Erythroblast (primary cell): ENCODE measurements at regions not wholly inside any gene's neighbourhood (a gene's known extent, or its start where the extent isn't known, plus 50 kb on each side); places are given as distances from the start of the nearest gene placed in this dataset.

Experiments
- GATA1 ChIP-seq: IDR thresholded peaks from 2 replicates; pipeline ENCODE4 v1.6.1; 2011; ENCODE audit warnings: low read depth, mild to moderate bottlenecking, control low read depth, low read length, moderate library complexity
- POLR2A ChIP-seq: IDR thresholded peaks from 2 replicates; pipeline ENCODE4 v1.6.1; 2011; ENCODE audit warnings: mild to moderate bottlenecking, low read length

- TF ChIP-seq POLR2A (no peak), GATA1 (no peak)
Observed at GRCh38 chr14:22502007-22502406, 87.0 kb downstream of the DAD1 start.
